ENCODE measurements at regions not wholly inside any gene's neighbourhood (a gene's known extent, or its start where the extent isn't known, plus 50 kb on each side); places are given as distances from the start of the nearest gene placed in this dataset.

DNA sequence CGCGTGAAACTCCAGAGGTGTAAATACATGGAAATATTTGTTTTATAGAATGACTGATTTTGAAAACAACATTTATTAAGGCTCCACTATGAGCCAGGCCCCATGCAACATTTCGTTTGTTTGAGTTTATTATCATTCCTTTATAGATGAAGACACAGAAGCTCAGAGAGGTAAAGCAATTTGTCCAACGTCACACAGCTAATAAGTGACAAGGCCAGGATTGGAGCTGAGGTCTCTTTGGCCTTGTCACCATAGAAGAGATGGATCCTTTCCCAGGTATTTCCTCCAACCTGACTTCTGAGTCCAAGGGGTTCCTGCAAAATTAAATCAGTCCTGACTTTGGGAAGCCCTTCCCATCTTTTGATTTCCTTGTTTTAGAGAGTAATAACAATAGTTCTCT is 98.0 kb downstream of the SYF2 start:
- 83 to 92% (median 84%) methylated on average over 4 of the region's 4 CpGs for WGBS, 5 donors
- intact Hi-C loops (cut with DNase I; ENCODE audit: low total_unique reads), result no loop called here
- Histone ChIP-seq H3K4me3 (no peak overlapping the region), H3K36me3 (no peaks in the 10 kb centered on the region), H3K4me1 (peaks cover 0 to 10% (median 0%) of the 10 kb centered on the region in 6 donors), H3K27me3 (replicated peaks in 1 of 7) (peaks cover 0 to 34% (median under 1%) of the 10 kb centered on the region in 7 donors), H3K27ac (no peak overlapping the region), H3K9me3 (no peaks in the 10 kb centered on the region)
- TF ChIP-seq POLR2A (IDR thresholded peaks at IDR 0.05) (no peak), POLR2AphosphoS5 (IDR thresholded peaks at IDR 0.05) (no peak)
- TF ChIP-seq, protein P1, sequence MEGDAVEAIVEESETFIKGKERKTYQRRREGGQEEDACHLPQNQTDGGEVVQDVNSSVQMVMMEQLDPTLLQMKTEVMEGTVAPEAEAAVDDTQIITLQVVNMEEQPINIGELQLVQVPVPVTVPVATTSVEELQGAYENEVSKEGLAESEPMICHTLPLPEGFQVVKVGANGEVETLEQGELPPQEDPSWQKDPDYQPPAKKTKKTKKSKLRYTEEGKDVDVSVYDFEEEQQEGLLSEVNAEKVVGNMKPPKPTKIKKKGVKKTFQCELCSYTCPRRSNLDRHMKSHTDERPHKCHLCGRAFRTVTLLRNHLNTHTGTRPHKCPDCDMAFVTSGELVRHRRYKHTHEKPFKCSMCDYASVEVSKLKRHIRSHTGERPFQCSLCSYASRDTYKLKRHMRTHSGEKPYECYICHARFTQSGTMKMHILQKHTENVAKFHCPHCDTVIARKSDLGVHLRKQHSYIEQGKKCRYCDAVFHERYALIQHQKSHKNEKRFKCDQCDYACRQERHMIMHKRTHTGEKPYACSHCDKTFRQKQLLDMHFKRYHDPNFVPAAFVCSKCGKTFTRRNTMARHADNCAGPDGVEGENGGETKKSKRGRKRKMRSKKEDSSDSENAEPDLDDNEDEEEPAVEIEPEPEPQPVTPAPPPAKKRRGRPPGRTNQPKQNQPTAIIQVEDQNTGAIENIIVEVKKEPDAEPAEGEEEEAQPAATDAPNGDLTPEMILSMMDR (IDR thresholded peaks at IDR 0.05 in 8 of 11, conservative IDR thresholded peaks at IDR 0.05 in 3 of 11), result no peak
- DNase-seq, result no peak

DNA sequence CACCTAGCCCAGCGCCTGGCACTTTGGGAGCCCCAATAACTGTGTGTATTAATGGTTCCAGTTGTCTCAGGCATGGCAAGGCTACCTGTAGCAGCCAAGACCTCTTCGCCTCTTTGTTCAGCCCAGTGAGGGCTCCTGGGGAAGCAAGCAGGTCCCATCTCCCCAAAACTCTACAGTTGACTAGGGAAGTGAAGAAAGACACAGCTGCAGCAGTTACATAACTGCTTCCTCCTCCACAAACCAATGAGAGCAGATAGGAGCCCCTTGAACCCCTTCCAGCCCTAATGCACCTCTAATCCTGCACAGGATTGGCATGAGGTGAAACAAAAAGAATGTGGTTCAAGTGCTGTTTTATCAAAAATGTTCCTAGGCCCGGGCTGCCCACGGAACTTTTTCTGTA is 100.5 kb downstream of the SYF2 start:
- intact Hi-C loops (cut with DNase I; ENCODE audit: low total_unique reads), result no loop called here
- WGBS, 5 donors, result 32 to 53% (median 47%) methylated on average over 4 of the region's 4 CpGs
- no peak for DNase-seq
- no peaks in the 10 kb centered on the region for H3K9me3 ChIP-seq
- peaks cover 0 to 18% (median 0%) of the 10 kb centered on the region in 6 donors for H3K4me1 ChIP-seq
- no peak overlapping the region for H3K4me3 ChIP-seq
- no peak overlapping the region for H3K27ac ChIP-seq
- peaks cover 0 to 19% (median 0%) of the 10 kb centered on the region in 7 donors for H3K27me3 ChIP-seq (replicated peaks in 1 of 7)
- H3K36me3 ChIP-seq, result no peaks in the 10 kb centered on the region
- TF ChIP-seq POLR2AphosphoS5 (IDR thresholded peaks at IDR 0.05) (no peak), POLR2A (IDR thresholded peaks at IDR 0.05) (no peak)
- TF ChIP-seq, protein P1 (IDR thresholded peaks at IDR 0.05 in 8 of 11, conservative IDR thresholded peaks at IDR 0.05 in 3 of 11), result no peak

DNA sequence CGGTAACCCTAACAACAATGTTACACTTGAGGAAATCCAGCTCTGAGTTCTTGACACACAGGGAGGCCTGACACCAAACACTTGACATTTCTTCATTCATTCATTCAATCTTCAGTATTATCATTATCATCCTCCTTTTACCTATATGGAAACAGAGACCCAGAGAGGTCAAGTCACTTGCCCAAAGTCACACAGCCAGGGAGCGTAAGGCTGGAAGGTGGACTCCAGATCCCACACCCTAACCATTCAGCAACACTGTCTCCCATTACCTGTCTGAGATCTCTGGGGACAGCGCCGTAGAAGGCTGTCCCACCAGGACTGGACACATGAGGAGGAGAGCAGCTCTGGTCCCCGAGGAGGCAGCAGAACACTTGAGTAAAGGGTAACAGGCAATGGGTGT is 101.4 kb downstream of the SYF2 start:
- H3K9me3 ChIP-seq, result peaks cover 0 to 5% (median 0%) of the 10 kb centered on the region in 8 donors
- TF ChIP-seq POLR2A (IDR thresholded peaks at IDR 0.05), result no peak
- no peak for TF ChIP-seq POLR2AphosphoS5 (IDR thresholded peaks at IDR 0.05)
- TF ChIP-seq, protein P1 (IDR thresholded peaks at IDR 0.05 in 8 of 11, conservative IDR thresholded peaks at IDR 0.05 in 3 of 11), result no peak
- intact Hi-C loops (cut with DNase I; ENCODE audit: low total_unique reads), result no loop called here

DNA sequence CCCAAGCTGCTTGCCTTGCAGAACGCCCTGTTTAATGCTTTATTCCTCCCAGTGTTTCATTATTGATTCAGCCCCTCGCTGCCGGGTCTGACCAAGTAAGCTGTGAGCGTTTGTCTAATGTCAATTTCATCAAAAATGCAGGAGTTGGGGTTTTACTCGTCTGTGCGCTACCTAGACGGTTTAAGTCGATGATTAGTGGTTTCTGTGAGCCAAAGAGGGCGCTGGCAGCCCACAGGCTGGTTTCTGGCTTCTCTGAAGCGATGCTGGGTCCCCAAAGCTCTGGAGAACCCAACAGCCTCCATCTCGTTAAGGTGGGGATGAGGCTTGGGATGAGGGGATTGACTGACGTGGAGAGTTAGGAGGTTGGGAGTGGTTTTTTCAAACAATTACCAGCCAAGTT is 102.9 kb downstream of the SYF2 start:
- H3K4me1 ChIP-seq, result peaks cover 0 to 18% (median 0%) of the 10 kb centered on the region in 6 donors
- H3K4me3 ChIP-seq, result no peak overlapping the region
- no peak overlapping the region for H3K27ac ChIP-seq
- no peak for TF ChIP-seq POLR2A (IDR thresholded peaks at IDR 0.05)
- TF ChIP-seq POLR2AphosphoS5 (IDR thresholded peaks at IDR 0.05), result no peak
- TF ChIP-seq, protein P1 (IDR thresholded peaks at IDR 0.05 in 8 of 11, conservative IDR thresholded peaks at IDR 0.05 in 3 of 11), result no peak
- no peak for DNase-seq
- peaks cover 0 to 5% (median 0%) of the 10 kb centered on the region in 8 donors for H3K9me3 ChIP-seq
- intact Hi-C loops (cut with DNase I; ENCODE audit: low total_unique reads), result no loop called here
- WGBS, 5 donors, result 77 to 83% (median 79%) methylated on average over 12 of the region's 12 CpGs
- no peaks in the 10 kb centered on the region for H3K36me3 ChIP-seq
- peaks cover 0 to 4% (median 0%) of the 10 kb centered on the region in 7 donors for H3K27me3 ChIP-seq (replicated peaks in 1 of 7)

More for the DNA sequence above, 101.4 kb downstream of the SYF2 start:
- H3K27ac ChIP-seq, result no peak overlapping the region
- peaks cover 0 to 12% (median 0%) of the 10 kb centered on the region in 7 donors for H3K27me3 ChIP-seq (replicated peaks in 1 of 7)
- DNase-seq, result no peak
- no peaks in the 10 kb centered on the region for H3K36me3 ChIP-seq
- 77 to 98% (median 84%) methylated on average over 4 to 5 of the region's 5 CpGs for WGBS, 5 donors
- H3K4me1 ChIP-seq, result peaks cover 0 to 18% (median 0%) of the 10 kb centered on the region in 6 donors
- no peak overlapping the region for H3K4me3 ChIP-seq

All from spleen (tissue), 11 donors.